NCI-H2171 treated with DMSO at 0.1 percent for 48 hours (cell line): ENCODE measurements at regions not wholly inside any gene's neighbourhood (a gene's known extent, or its start where the extent isn't known, plus 50 kb on each side); places are given as distances from the start of the nearest gene placed in this dataset.
"Not testable (repeated sequence)": the region's sequence is repeated elsewhere in the genome, so short reads cannot be mapped to it uniquely, and the experiment has no call there.

Experiments used
- DNase-seq: peaks from one replicate; lab custom pipeline; 2025; lab: John Stamatoyannopoulos, UW

DNA sequence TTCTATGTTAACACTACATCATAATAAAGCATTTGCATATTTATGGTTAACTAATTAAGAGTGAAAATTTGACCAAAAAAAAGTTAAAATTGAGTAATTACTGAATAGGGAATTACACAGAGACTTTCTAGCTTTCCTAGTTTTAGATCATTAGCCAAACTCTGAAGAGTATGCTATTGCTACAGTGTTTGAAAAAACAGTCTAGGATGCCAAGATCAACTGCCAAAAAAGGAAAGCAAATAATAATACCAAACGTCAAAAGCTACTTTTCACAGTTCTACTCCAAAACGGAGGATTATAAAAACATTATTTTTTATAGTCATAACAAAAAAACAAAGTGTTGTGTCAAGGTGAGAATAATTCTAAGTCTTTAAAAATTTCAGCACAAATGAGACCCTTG, 359.8 kb upstream of the CTSO start:
- DNase-seq, result no peak

DNA sequence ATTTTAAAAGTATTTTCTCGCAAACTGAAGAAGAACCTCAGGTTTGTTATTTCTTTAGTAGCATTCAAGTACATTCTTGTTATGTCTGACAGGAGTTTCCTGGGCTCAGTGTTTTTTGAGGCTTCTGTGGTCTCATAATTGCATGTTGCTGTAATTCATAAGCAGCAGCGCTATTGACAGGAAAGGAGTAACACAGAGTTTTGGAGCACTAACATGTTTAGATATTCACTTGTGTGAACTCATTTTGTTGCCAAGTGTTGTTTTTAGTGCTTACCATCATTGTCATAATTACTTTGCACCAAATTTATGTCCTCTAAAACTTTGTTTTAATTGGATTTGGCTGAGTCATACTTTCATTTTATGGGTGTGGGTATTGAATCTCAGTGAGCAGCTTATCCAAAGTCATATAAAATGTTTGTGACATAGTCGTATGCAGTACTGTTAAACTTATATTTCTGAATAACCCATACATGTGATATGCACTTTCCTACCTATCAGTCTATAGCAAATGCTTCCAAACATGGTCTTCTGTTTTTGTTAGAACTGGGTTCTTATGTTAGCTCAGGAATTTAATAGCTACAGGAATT, 358.7 kb upstream of the CTSO start:
- no peak for DNase-seq

DNA sequence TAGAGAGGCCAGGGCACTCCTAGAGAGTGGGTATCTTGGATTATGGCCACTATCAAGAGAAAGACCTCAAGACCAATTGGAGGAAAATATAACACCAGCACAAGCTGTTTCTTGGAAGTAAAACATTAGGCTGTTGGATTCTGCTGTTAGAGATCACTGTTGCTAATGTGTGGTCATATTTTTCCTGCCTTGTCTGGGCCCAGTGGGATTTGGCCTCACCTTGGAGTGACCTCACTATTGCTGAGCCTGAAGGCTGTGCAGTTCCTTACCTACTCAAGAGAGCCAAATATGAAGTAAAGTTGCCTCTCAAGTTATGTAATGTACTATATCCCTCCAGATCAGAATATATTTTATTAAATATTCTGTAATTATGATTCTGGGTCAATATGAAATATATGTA, 355.4 kb upstream of the CTSO start:
- no peak for DNase-seq

DNA sequence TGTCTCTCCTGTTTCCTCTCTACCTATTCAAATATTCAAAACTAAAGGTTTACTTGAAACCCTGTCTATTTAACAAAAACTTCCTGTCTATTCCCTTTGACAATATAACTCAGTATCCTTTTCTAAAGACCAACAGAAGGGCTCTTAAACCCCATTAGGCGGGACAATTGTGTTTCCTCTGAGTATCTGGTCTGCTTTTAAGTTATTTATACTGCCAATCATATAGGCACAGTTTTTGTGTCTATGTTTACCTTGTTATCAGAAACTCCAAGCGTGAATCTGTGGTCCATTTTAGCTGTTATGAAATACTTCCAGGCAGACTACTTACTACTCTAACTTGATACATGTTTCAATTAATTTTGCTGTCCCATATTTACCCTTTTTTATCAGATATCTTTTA, 350.0 kb upstream of the CTSO start:
- DNase-seq, result no peak

DNA sequence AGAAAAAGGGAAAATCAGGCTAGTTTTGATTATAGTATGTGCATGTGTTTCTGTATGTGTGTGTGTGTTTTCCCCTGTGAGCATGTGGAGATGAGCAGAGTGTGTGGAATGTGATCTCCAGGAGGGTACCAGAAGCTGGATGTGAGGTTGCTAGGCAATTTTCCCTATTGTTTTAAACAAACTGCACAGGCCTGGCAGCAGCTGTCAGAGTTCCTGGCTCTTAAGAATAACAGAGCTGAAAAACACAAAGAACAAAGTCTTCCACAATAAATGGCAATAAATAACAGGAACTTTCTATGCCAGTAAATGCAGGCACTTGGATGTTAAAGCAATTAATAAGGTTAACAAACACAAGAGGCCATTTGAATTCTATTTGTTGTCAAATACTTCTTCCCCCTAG, 344.6 kb upstream of the CTSO start:
- DNase-seq, result peak; percentile 72

GRCh38 chr4:156295676-156296195, 342.1 kb upstream of the CTSO start:
- no peak for DNase-seq

- DNase-seq, result peak; percentile 90
Measured at GRCh38 chr4:156294577-156294976, 340.9 kb upstream of the CTSO start.

DNA sequence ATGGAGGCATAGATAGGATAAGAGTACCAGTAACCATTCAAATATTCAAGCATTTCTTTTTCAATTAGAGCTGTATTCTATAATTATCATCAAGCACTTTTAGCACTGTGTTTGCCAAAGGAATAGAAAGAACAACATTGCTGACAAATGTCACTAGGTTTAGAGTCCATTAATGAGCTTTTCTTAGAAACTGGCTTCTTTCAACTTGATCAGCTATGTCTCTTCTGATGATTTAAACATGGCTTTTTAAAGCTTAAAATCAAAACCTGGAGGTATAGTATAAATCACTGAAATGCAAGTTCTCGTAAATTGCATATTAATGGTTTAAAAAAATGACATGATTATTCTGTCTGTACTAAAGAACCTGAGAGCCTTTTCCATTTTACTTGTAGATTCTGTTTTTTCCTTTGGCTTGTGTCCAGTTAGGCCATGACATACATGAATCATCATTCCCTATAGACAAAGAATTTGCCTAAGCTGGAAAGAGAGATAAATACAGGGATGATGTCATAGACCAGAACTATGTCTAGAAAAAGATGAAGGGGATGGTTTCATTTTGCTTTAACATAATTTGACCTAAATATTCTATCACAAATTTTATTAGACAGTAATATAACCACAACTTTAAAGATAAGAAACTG, 340.1 kb upstream of the CTSO start:
- peak; percentile 3 for DNase-seq

GRCh38 chr4:156291317-156291716, 337.7 kb upstream of the CTSO start:
- DNase-seq, result no peak

- DNase-seq, result no peak
Measured at GRCh38 chr4:156290811-156291210, 337.1 kb upstream of the CTSO start.

GRCh38 chr4:156290026-156290425, 336.4 kb upstream of the CTSO start:
- DNase-seq, result not testable (repeated sequence)

DNA sequence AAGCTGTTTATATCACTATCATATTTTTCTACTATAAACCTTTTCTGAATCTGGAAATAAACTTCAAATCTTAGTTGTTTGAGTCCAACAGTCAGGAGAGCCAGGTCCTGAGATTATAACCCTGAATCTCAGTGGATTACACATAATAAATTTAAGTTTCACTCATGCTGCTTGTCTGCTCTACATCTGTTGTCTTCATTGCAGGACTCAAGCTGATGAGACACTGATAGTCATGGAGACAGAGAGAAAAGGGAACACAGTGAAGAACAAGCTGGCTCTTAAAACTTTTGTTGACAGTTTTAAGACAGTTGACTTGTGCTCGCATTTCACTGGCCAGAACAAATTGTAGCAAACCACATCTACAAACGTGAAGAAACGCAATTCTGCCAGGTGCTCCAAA, 327.0 kb upstream of the CTSO start:
- no peak for DNase-seq

GRCh38 chr4:156265407-156265806, 311.7 kb upstream of the CTSO start:
- DNase-seq, result no peak

DNA sequence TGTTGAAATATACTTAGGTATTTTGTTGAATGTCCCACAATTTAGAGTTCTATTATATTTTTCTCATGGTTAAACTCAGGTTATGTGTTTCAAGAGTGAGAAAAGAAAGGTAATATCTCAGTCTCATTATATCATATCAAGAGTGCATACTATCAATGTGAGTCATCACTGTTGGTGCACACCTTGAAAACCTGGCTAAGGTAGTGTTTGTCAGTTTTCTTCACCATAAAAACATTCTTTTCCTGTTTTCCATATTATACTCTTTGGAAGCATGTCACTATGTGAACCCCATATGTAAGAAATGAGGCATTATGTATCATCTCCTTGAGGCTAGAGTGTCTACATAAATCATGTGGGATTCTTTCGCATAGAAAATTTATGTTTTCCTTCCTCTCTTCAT, 307.6 kb upstream of the CTSO start:
- DNase-seq, result no peak

- peak; percentile 28 for DNase-seq
Measured at GRCh38 chr4:156255230-156256007, 301.8 kb upstream of the CTSO start.

DNA sequence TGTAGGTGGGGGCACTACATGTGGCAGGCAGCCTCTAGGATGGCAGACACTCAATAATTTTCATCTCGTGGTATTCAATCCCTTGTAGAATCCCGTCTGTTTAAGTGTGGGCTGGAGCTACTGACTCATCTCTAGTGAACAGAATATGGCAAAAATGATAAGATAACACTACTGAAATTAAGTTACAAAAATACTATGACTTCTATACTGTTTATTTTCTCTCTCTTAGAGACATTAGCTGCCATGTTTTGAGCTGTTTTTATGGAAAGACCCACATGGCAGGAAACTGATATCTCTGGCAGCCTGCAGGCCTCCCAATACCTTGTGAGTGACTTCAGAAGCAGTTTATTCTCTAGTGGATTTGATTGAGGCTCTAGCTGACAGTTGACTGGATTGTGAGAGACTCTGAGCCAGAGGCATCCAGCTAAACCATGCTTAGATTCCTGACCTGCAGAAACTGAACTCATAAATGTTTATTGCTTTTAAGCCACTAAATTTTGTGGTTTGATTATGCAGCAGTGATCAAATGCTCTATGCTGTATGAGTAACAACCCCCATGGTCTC, 298.8 kb upstream of the CTSO start:
- DNase-seq, result no peak

GRCh38 chr4:156251373-156252065, 297.9 kb upstream of the CTSO start:
- peak; percentile 5 for DNase-seq

DNA sequence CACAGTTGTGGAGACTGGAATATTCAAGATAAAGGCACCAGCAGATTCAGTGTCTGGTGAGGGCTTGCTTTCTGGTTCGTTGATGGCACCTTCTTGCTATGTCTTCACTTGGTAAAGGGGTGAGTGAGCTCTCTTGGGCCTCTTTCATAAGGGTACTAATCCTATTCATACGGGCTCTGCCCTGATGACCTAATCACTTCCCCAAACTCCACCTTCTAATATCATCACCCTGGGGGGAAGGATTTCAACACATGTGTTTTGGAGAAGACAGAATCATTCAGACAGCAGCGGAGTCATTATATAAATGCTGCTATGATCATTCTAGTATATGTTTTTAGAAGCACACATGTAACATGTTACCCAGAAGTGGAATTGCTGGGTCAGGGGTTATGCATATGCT, 295.3 kb upstream of the CTSO start:
- DNase-seq, result no peak

DNA sequence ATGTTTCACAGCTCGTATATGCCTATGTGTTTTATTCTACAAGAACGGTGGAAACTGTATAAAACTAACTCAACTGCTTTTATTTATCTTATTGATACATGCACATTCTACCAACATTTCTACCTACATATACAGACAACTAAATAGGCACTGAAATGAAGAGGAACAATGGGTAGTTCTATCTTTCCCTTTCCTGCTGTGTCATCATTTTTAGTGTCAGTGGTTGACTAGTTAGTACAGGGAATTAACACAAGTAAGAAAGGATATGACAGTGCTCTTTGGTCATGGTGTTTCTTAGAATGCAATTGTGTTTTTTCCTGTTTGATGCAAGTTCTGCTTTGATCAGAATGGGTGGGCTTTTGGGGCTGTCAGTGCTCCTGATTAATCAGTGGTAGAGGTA, 293.8 kb upstream of the CTSO start:
- no peak for DNase-seq

- DNase-seq, result no peak
Measured at GRCh38 chr4:156243015-156243414, 289.3 kb upstream of the CTSO start.

DNA sequence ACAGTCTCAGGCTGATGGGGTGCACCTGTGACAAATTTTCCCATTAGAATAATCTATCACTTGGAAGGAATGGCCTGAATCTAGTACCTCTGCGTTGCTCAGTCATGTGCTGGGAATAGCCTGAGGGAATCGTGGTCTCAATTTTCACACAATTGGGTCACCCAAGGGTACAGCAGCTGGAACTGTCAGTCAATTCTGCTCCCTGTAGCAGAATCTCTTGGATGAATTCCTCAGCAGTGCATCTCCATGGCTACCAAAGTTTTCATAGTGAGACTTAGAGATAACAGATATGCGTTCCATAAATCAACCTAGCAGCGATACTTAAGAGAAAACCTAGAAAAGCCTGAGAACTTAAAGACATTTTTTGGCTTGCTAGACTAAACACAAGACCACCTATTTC, 288.7 kb upstream of the CTSO start:
- peak; percentile 5 for DNase-seq

GRCh38 chr4:156241896-156242295, 288.2 kb upstream of the CTSO start:
- no peak for DNase-seq
